NOMO-1 treated with dmso at 0.1 percent for 144 hours (cell line): ENCODE measurements at regions not wholly inside any gene's neighbourhood (a gene's known extent, or its start where the extent isn't known, plus 50 kb on each side); places are given as distances from the start of the nearest gene placed in this dataset.
"Not testable (repeated sequence)": the region's sequence is repeated elsewhere in the genome, so short reads cannot be mapped to it uniquely, and the experiment has no call there.

Experiments used
- DNase-seq: peaks from one replicate; lab custom pipeline; 2025; ENCODE audit not compliant: unreplicated experiment; lab: John Stamatoyannopoulos, UW

- no peak for DNase-seq
These were observed 381.4 kb downstream of the DTWD2 start for GRCh38 chr5:118606940-118607339.

- no peak for DNase-seq
These were observed 382.6 kb downstream of the DTWD2 start for GRCh38 chr5:118605761-118606160.

- DNase-seq: no peak
These were observed 384.2 kb downstream of the DTWD2 start for GRCh38 chr5:118604106-118604505.

DNA sequence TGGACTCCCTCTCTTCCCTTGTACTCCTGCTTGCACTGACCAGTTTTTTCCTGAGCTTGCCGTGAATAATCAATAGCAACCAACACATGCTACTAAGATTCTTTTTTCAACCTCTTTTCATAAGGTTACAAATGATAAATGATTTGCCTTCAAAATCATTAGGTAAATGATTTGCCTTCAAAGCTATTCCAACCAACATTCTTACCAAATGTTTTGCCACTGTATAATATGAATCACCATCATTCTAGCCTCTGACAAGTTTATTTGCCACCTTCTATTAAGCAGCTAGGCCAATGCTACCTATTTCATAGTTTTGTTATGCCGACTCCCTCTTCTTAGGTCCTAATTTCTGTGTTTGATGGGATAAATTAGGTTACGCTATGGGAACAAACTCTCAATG, 385.1 kb downstream of the DTWD2 start:
- no peak for DNase-seq

- DNase-seq: no peak
These were observed 390.0 kb downstream of the DTWD2 start for GRCh38 chr5:118598311-118598710.

- DNase-seq: no peak
These were observed 390.8 kb downstream of the DTWD2 start for GRCh38 chr5:118597543-118597942.

- no peak for DNase-seq
These were observed 392.1 kb downstream of the DTWD2 start for GRCh38 chr5:118596255-118596654.

DNA sequence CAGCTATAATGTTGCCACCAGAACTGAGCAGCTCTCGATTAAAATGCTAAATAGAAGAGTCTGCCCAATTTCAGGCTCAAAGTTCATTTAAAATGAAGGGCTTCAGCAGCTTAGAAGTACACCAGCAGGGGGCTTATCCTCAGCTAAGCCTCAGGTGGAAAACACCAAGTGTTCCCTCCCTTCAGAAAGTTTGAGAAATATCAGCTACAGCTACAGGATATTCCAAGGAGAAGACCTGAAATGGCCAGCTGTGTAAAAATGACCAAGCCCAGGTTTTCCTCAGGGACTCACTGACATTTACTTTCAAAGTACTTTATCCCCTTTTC, 395.4 kb downstream of the DTWD2 start:
- DNase-seq: no peak

- no peak for DNase-seq
These were observed 395.9 kb downstream of the DTWD2 start for GRCh38 chr5:118592229-118593002.

- DNase-seq: no peak
These were observed 397.5 kb downstream of the DTWD2 start for GRCh38 chr5:118590806-118591205.

DNA sequence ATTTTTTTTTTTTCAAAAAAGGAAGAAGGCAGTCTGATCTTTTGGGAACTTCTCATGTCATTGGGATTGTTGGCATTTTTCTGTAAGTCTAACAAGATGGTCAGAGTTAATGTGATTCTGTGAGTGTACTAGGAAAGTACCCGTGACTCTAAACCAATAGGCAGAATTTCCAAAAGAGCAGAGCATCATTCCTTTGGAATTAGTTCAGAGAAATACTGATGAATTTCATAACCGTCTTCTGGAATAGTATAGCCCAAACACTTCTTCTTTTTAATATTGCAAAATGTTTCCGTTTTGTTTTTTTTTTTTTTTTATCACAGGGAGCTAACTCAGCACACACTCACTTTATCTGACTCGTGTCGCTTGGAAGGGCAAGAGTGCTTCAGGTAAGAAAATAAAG, 407.4 kb downstream of the DTWD2 start:
- DNase-seq: no peak

- no peak for DNase-seq
These were observed 410.3 kb downstream of the DTWD2 start for GRCh38 chr5:118578093-118578492.

DNA sequence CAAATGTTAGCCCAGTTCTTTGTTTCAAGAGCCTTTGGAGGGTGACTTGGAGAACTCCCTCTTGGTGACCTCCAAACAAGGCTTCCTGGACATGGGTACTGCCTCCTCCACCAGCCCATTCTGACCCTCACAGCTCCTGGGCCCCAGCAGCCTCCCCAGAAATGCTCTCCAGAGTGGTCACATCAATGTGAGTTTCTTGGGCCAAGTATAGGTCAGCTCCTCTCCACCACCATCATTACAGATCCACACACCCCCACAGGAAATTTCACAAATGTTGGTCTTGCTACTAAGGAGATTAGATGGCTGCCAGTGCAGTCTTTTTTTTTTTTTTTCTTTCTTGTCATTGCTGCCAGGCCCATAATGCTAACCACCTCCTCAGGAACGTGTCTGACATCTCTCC, 410.7 kb downstream of the DTWD2 start:
- DNase-seq: no peak

GRCh38 chr5:118570276-118570675, 418.1 kb downstream of the DTWD2 start:
- not testable (repeated sequence) for DNase-seq

DNA sequence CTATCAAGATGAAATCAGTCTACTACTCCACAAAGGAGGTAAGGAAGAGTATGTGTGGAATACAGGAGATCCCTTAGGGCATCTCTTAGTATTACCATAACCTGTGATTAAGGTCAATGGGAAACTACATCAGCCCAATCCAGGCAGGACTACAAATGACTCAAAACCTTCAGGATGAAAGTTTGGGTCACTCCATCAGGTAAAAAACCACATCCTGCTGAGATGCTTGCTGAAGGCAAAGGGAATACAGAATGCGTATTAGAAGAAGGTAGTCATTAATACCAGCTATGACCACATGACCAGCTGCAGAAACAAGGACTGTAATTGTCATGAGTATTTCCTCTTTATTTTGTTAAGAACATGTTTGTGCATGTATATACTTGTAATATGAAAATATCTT, 418.8 kb downstream of the DTWD2 start:
- not testable (repeated sequence) for DNase-seq

DNA sequence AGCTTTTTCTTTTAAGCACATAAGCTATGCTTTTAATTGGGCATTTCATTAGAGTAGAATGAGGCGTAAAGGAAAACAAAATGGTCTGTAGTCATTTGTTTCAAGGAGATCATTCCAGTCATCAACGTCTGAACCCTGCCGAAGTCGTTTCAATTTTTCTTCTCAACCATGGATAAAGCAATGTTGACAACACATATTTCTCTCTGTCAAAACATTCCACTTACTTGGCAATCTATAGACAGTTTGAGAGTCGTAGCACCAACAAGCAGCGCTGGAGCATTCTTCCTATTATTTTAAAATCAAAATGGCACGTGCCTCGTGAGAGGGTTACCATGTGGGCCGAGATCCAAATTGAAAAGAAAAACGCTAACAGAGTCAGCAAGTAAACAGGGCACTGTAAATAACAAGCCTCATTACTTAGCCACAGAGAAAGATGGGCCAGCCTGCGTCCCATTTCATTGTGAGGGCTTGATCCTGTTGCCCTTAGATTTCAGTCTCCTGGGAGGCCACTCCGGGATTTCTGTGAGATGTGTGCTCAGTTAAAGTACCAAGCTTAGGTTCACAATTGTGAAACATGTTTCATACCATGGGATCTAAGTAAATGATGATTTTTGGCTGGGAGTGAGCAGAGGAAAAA, 422.9 kb downstream of the DTWD2 start:
- no peak for DNase-seq

- DNase-seq: no peak
These were observed 426.4 kb downstream of the DTWD2 start for GRCh38 chr5:118561971-118562370.

DNA sequence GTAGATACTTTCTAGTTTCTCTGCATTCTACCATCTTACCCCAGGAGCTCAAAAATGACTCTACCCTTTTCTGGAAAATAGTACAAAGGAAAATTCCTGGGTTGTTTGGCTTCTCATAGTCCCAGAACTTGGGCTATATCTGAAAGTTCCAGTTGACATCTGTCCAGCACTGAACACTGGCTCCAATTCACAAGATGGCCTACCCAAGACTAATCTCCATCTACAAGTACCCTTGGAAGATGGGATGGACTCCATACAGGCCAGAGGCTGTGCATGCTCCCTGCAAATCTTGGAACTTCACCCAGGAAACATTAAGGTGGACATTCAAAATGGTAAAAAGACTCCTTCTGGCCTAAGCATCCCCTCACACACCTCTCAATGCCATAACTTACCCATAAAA, 427.1 kb downstream of the DTWD2 start:
- no peak for DNase-seq

- no peak for DNase-seq
These were observed 429.5 kb downstream of the DTWD2 start for GRCh38 chr5:118558871-118559270.

DNA sequence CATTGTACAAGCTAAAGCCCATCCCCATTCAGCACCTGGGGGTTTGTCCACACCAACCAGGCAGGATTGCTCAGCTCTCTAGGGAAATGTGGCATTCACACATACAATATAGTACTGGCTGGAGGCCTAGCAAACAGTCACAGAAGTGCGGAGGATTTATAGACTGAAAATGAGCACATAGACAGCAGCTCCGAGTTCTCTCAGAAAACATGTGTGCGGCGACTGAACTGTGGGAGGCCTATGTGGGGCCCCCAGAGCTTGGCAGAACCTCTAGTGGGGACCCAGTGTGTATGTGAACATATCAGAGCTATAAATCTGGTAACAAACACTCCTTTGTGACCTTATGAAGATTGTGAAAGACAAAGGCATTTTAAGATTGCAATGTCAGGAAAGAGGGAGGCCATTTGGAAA, 431.1 kb downstream of the DTWD2 start:
- no peak for DNase-seq

GRCh38 chr5:118556792-118557191, 431.6 kb downstream of the DTWD2 start:
- DNase-seq: no peak

DNA sequence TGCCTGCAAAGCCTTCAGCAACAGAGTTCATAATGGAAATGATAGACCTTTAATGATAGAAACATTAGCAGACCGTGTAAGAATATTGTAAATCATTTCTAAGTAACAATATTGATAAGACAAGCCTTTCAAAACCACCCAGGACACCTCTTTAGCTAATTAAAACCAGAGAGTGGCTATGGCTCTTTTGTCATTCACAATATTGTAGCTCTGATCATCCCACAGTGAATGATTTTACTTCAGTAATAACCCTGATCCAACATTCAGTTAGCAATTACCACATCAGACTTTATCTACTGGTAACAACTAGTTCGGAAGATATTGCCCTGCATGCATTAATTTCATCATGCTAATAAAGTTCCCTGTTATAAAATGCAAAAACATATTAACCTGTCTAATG, 432.6 kb downstream of the DTWD2 start:
- no peak for DNase-seq

GRCh38 chr5:118554981-118555380, 433.4 kb downstream of the DTWD2 start:
- DNase-seq: no peak
